CD4-positive, alpha-beta T cell treated with Interleukin-17A for 1 hour (primary cell): ENCODE measurements at regions not wholly inside any gene's neighbourhood (a gene's known extent, or its start where the extent isn't known, plus 50 kb on each side); places are given as distances from the start of the nearest gene placed in this dataset.

Experiments
- DNase-seq: peaks from one replicate; pipeline ENCODE4 v3.0.0-alpha.2; 2020

GRCh38 chr15:39471785-39472574 lies 108.9 kb upstream of the THBS1 start:
- no peak for DNase-seq

GRCh38 chr15:39472621-39473297 lies 108.1 kb upstream of the THBS1 start:
- DNase-seq: no peak

- no peak for DNase-seq
These were observed 107.5 kb upstream of the THBS1 start for GRCh38 chr15:39473298-39473947.

GRCh38 chr15:39474657-39475056 lies 106.2 kb upstream of the THBS1 start:
- DNase-seq: no peak

- DNase-seq: no peak
These were observed 101.9 kb upstream of the THBS1 start for GRCh38 chr15:39478996-39479395.

- no peak for DNase-seq
These were observed 101.0 kb upstream of the THBS1 start for GRCh38 chr15:39479911-39480310.

- DNase-seq: no peak
These were observed 98.4 kb upstream of the THBS1 start for GRCh38 chr15:39482459-39482858.

GRCh38 chr15:39486621-39487457 lies 94.0 kb upstream of the THBS1 start:
- DNase-seq: no peak

GRCh38 chr15:39487458-39487735 lies 93.5 kb upstream of the THBS1 start:
- DNase-seq: no peak

GRCh38 chr15:39488516-39488915 lies 92.4 kb upstream of the THBS1 start:
- no peak for DNase-seq

GRCh38 chr15:39488961-39489360 lies 91.9 kb upstream of the THBS1 start:
- no peak for DNase-seq

- no peak for DNase-seq
These were observed 89.6 kb upstream of the THBS1 start for GRCh38 chr15:39491115-39491885.

GRCh38 chr15:39491886-39492490 lies 88.9 kb upstream of the THBS1 start:
- DNase-seq: no peak

- no peak for DNase-seq
These were observed 87.3 kb upstream of the THBS1 start for GRCh38 chr15:39493424-39494067.

GRCh38 chr15:39494462-39494861 lies 86.4 kb upstream of the THBS1 start:
- no peak for DNase-seq

GRCh38 chr15:39495871-39496840 lies 84.7 kb upstream of the THBS1 start:
- no peak for DNase-seq

GRCh38 chr15:39497016-39497758 lies 83.7 kb upstream of the THBS1 start:
- DNase-seq: no peak

- DNase-seq: peak; percentile 1
These were observed 82.9 kb upstream of the THBS1 start for GRCh38 chr15:39497759-39498565.

GRCh38 chr15:39498629-39499028 lies 82.2 kb upstream of the THBS1 start:
- DNase-seq: no peak
